ENCODE measurements at regions not wholly inside any gene's neighbourhood (a gene's known extent, or its start where the extent isn't known, plus 50 kb on each side); places are given as distances from the start of the nearest gene placed in this dataset.

DNA sequence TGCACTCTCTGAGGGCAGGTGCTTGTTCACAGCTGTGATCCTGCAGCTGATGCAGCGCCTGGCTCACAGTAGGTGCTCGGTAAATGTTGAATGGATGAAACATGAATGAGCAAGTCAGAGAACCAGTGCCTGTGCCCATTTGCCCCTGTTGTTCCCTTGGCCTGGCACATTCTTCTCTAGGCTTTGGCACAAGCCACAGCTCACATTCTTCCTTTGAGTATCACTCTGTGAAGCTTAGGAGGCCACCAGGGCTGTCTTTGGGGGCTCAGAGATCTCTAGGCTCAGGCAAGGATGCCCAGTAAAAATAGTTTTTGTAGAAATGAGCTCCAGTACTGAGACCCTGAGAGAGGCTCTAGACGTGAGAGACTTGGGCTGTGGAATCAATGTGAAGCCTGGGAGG lies 144.6 kb upstream of the NAV2 start:
- Mint-ChIP-seq H3K4me3 (no peak overlapping the region), H3K9me3 (no peaks in the 10 kb centered on the region), H3K27ac (no peak overlapping the region), H3K4me1 (no peaks in the 10 kb centered on the region), H3K27me3 (peaks cover 12% of the 10 kb centered on the region), H3K36me3 (no peaks in the 10 kb centered on the region)
- no peak for DNase-seq

DNA sequence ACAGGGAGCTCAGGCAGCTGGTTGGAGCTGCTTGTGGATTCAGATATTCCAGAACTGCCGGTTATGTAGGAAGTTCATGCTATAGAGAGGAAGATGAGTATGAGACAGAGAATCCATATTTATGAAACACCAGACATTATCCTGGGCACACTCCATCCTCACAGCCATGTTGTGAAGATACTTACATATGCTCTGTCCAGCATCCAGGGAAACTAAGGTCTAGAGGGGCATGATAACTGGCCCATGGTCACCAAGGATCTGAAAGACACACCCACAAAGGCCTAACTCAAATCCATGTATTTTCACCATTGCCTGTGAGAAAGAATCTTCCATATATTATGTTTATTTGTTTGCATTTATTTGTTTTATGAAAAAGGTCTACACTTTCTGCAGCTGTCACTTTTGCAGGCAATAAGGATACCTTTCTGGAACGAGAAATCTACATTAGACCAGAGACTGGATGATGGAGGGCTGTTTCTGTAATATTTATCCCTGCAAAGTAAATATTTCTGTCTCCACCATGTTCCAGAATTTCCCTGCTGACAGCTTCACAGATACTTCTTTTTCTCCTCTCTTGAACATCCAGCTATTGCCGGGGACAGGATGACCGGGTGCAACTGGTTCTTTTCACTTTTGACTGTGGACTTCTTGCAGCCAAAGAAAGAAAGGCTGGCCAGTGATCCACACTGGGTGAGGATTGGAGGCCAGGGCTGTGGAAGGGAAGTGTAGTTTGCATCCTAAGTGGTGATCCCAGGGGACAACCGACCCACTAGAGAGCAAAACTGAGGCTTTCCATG lies 145.9 kb upstream of the NAV2 start:
- Mint-ChIP-seq H3K36me3 (no peaks in the 10 kb centered on the region), H3K27me3 (peaks cover 12% of the 10 kb centered on the region), H3K4me1 (no peaks in the 10 kb centered on the region), H3K4me3 (no peak overlapping the region), H3K9me3 (no peaks in the 10 kb centered on the region), H3K27ac (no peak overlapping the region)
- DNase-seq, result no peak

DNA sequence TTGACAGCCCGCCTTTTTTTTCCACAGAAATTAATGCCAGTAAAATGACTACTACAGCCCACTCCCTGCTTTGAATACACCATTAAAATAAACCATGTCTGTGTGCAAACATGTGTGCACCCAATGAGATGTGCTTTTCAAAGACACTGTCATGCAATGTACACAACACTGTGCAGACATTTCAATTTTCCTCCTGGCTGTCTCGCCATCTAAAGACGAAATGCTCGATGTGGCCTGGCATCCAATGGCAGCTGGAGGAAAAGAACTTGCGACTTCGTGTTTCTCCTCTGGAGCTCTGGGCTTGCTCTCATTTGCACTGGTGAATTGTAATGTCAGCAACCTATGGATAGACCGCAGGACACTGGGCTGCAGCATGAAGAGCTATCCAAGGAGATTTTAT lies 147.0 kb upstream of the NAV2 start:
- DNase-seq, result no peak
- Mint-ChIP-seq H3K4me1 (no peaks in the 10 kb centered on the region), H3K27ac (no peak overlapping the region), H3K36me3 (no peaks in the 10 kb centered on the region), H3K9me3 (no peaks in the 10 kb centered on the region), H3K27me3 (peaks cover 8% of the 10 kb centered on the region), H3K4me3 (no peak overlapping the region)

DNA sequence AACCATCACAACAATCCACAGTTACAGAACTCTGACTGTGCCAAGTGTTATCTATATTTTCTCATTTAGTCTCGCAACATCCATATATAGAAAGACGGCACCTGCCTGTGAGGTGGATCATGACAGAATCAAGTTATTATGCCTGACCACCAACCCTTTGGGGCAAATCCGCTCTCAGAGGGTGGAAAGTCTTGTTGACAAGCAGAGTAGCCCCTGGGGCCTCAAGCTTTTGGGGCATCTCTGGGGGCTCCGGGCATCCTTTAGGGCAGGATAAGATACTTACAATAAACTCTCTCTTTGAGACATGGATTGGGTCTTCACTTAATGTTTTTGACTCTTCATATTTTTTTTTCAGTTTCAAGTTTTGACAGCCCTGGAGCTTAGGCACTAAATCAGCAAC lies 150.5 kb upstream of the NAV2 start:
- DNase-seq, result no peak
- peaks cover 2% of the 10 kb centered on the region for H3K4me1 Mint-ChIP-seq
- H3K4me3 Mint-ChIP-seq, result no peak overlapping the region
- H3K9me3 Mint-ChIP-seq, result no peaks in the 10 kb centered on the region
- no peaks in the 10 kb centered on the region for H3K36me3 Mint-ChIP-seq
- H3K27me3 Mint-ChIP-seq, result peaks cover 24% of the 10 kb centered on the region
- H3K27ac Mint-ChIP-seq, result no peak overlapping the region

DNA sequence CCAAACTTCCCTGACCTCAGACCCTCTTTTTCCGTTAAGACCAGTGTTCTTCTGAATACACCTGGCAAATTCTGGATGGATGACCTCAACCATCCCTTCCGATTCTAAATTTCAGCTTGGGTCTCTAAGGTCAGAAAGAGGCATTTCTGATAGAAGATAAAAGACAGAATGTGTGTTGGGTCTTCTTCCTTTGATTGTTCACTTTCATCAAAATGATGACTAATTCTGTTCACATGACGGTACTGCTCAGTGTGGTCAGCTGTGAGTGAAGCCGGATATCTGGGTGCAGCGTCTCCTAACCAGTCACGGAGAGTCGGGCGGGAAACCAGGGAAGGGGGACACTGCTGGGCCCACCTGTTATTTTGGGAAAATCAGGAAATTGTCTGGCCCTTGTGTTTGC lies 151.6 kb upstream of the NAV2 start:
- H3K36me3 Mint-ChIP-seq, result no peaks in the 10 kb centered on the region
- DNase-seq, result no peak

DNA sequence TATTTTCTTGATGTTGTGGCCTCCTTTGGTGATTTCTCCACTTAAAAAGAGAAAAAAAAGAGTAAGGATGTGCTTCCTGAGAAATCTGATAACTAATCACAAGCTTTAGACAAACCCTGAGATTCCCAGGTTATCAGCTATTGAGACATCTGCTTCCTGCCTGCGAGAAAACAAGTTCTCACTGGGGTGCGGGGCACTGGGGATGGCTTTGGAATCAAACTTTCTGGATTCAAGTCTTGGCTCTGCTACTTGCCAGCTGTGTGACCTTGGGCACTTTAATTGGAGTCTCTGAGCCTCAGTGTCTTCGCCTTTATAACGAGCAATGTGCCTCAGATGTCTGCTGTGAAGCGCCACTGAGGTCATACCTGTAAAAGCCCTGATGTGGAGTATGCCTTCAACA lies 152.5 kb upstream of the NAV2 start:
- Mint-ChIP-seq H3K27ac (no peak overlapping the region), H3K4me1 (peaks cover 2% of the 10 kb centered on the region), H3K9me3 (no peaks in the 10 kb centered on the region), H3K27me3 (peaks cover 26% of the 10 kb centered on the region), H3K36me3 (no peaks in the 10 kb centered on the region), H3K4me3 (no peak overlapping the region)
- DNase-seq, result no peak

More for the DNA sequence above, 151.6 kb upstream of the NAV2 start:
- H3K4me1 Mint-ChIP-seq, result peaks cover 2% of the 10 kb centered on the region
- peaks cover 23% of the 10 kb centered on the region for H3K27me3 Mint-ChIP-seq
- H3K27ac Mint-ChIP-seq, result no peak overlapping the region
- no peaks in the 10 kb centered on the region for H3K9me3 Mint-ChIP-seq
- H3K4me3 Mint-ChIP-seq, result no peak overlapping the region

DNA sequence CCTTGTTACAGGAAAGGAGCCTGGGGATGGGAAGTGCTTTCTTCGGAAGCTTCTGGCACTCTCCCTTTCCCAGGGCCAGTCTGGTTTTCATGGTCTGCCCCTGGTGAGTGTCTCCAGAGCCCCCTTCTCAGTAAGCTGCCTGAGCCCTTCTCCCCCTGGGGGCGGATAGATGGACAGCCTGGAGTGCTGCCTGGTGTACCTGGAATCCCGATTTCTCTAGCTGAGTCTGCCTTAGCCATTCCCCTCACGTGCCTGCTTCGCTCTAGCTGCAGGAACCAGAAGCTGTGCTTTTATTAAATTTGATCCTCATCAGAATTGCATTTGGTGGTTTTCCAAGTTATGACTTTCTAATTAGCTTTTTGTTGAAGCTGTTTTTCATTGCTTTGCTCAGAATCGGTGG lies 152.9 kb upstream of the NAV2 start:
- no peaks in the 10 kb centered on the region for H3K36me3 Mint-ChIP-seq
- H3K4me1 Mint-ChIP-seq, result peaks cover 2% of the 10 kb centered on the region
- H3K27me3 Mint-ChIP-seq, result peaks cover 26% of the 10 kb centered on the region
- H3K9me3 Mint-ChIP-seq, result no peaks in the 10 kb centered on the region
- H3K4me3 Mint-ChIP-seq, result no peak overlapping the region
- no peak overlapping the region for H3K27ac Mint-ChIP-seq
- DNase-seq, result no peak

DNA sequence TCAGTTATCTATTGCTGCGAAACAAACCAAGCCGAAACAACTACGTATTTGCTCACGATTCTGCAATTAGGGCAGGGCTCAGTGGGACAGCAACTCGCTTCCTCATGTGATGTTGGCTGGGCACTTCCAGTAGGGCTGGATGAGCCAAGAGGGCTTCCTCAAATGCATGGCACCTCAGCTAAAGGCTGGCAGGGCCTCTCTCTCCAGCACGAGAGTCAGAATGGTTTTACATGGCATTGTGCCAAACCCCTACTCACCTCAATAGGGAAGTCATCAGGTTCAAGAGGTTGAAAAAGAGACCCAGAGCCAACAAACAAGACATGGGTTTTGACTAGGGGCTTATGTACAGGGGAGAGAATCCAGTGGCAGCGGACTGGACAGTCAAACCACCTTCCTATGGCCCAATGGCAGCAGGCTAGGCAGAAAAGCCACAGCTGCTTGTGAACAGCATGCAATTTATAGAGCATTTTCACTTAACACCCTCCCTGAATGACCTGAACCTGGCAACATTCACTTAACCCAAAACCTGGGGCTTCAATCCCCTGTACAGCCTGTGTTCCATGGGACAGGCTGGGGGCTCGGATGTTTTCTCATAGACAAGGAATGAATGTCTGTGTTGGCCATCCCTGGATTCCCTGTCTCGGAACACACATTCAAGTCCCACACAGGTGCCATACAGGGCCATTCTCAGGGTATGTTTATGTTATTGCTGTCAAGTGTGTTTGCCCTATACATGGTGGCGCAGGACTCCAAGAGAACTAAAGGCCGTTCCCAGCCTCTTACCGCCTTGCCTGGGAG lies 154.2 kb upstream of the NAV2 start:
- H3K4me3 Mint-ChIP-seq, result no peak overlapping the region
- H3K27me3 Mint-ChIP-seq, result peaks cover 21% of the 10 kb centered on the region
- no peaks in the 10 kb centered on the region for H3K36me3 Mint-ChIP-seq
- DNase-seq, result no peak
- peaks cover 2% of the 10 kb centered on the region for H3K4me1 Mint-ChIP-seq
- H3K9me3 Mint-ChIP-seq, result no peaks in the 10 kb centered on the region
- no peak overlapping the region for H3K27ac Mint-ChIP-seq

DNA sequence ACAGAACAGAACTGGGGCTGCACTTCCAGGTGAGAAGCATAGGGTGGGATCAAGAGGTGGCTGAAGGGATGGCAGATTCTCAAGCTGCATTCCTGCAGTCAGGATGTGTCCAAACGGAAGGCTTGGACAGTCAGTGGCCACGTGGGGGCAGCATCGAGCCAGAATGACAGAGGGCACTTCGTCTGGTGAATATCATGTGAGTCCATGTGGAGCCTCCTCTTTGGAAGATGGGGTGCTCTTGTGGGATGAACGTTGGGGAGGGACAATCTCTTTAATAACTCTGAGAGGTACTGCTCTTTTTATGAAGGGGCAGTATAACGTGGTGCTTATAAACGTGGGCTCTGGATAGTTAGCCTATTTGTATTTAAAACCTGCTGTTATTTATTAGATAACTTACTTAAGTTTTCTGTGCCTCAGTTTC lies 154.9 kb upstream of the NAV2 start:
- H3K36me3 Mint-ChIP-seq, result no peaks in the 10 kb centered on the region
- no peaks in the 10 kb centered on the region for H3K9me3 Mint-ChIP-seq
- peaks cover 2% of the 10 kb centered on the region for H3K4me1 Mint-ChIP-seq
- no peak overlapping the region for H3K27ac Mint-ChIP-seq
- H3K27me3 Mint-ChIP-seq, result peaks cover 21% of the 10 kb centered on the region
- no peak overlapping the region for H3K4me3 Mint-ChIP-seq
- DNase-seq, result peak; percentile 57

DNA sequence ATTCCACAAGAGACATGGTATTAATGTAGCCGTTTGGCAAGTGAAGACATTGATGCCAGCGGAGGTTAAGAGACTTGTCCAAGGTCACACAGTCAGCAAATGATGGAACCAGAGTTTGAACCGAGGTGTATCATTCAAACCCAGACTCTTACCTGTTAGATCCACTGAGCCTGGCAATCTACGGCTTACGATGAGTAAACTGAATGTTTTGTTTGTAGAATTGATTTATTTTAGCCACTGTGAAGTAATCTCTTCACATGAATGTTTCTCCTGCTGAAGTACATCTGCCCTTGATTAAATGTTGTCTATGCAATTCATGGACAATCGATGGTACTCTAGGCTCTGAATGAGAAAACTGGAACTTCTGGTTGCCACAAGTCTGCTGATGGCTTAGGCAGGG lies 155.5 kb upstream of the NAV2 start:
- no peak overlapping the region for H3K4me3 Mint-ChIP-seq
- H3K36me3 Mint-ChIP-seq, result no peaks in the 10 kb centered on the region
- H3K27me3 Mint-ChIP-seq, result peaks cover 21% of the 10 kb centered on the region
- no peak for DNase-seq
- no peak overlapping the region for H3K27ac Mint-ChIP-seq
- peaks cover 2% of the 10 kb centered on the region for H3K4me1 Mint-ChIP-seq
- H3K9me3 Mint-ChIP-seq, result no peaks in the 10 kb centered on the region

DNA sequence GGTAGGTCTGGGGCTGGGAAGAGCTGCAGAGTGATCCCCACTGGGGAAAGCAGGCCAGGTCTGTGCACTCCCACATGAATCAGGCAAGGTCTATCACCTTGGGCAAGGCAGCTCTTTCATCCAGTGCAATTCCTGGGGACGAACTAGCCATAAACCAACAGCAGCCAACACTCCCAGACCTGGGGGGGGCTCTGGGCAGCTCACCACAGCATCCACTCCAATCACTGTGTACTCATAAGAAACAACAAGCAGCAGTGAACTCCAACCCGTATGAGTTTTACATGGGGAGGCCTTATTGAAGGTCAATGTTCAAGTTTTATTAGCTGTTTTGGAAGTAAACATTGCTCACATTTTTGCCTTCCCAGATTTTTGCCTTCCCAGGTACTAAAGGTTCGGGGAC lies 157.4 kb upstream of the NAV2 start:
- H3K36me3 Mint-ChIP-seq, result no peaks in the 10 kb centered on the region
- peaks cover 2% of the 10 kb centered on the region for H3K4me1 Mint-ChIP-seq
- no peak overlapping the region for H3K27ac Mint-ChIP-seq
- no peaks in the 10 kb centered on the region for H3K9me3 Mint-ChIP-seq
- no peak for DNase-seq
- no peak overlapping the region for H3K4me3 Mint-ChIP-seq
- H3K27me3 Mint-ChIP-seq, result peaks cover 24% of the 10 kb centered on the region

DNA sequence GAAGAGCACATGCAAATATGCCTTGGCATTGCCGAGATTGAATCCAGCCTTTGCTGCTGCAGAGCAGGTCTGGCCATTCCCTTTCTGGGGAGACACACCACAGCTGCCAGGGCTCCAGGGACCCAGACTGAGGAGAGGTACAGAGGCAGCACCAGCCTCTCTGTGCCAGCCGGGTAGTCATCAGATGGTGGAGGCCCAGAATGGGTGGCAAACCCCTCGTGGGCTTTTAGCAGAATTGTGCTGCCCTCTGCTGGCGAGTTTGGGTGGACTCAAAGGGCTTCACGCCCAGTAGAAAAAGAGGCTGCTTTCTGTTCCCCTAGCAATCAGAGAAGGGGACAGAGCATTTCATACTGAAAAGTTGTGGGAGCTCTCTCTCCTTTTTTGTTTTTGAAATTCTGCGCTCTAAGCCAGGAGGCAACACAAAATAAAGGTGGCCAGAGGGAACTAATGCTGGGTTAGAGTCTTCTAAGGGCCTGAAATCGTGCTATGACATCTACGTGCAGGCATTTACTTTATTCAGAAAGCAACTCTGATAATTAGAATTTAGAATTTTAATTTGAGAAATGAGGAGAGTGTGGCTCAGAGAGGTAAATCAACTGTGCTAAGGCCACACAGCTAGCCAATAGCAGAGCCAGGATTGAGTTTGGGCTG lies 158.8 kb upstream of the NAV2 start:
- DNase-seq, result peak; percentile 62
- peaks cover 15% of the 10 kb centered on the region for H3K27me3 Mint-ChIP-seq
- no peak overlapping the region for H3K27ac Mint-ChIP-seq
- H3K9me3 Mint-ChIP-seq, result no peaks in the 10 kb centered on the region
- H3K4me1 Mint-ChIP-seq, result peaks cover 2% of the 10 kb centered on the region
- H3K4me3 Mint-ChIP-seq, result no peak overlapping the region
- H3K36me3 Mint-ChIP-seq, result no peaks in the 10 kb centered on the region

DNA sequence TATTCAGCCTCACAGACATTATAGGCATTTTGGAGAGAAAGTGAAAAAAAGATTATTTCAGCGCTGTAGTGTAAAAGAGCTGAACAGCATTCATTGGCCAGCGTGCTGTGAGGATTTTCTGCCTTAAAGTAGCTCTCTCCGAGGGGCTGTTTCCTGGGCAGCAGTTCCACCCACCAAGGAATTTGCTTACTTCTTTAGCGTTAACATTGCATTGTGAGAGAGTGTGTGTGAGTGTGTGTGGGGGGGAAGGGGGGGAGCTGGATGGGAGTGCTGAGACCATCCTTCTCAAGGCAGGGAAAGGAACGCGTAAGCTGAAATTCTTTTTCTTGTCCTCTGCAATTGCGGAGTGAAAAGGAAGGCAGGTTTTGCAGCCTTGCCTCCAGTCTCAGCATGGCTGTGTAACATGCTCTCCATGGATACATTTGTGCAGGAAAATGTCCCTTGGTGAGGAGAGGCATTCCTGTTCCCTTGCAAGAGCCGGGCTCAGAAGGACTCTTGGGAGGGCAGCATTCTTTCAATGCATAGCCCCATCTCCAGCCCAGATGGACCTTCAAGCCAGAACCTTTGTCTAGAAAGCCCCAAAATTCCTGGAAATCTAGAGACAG lies 159.9 kb upstream of the NAV2 start:
- H3K27ac Mint-ChIP-seq, result no peak overlapping the region
- no peak overlapping the region for H3K4me3 Mint-ChIP-seq
- no peaks in the 10 kb centered on the region for H3K36me3 Mint-ChIP-seq
- DNase-seq, result no peak
- H3K27me3 Mint-ChIP-seq, result peaks cover 14% of the 10 kb centered on the region
- H3K4me1 Mint-ChIP-seq, result peaks cover under 1% of the 10 kb centered on the region
- H3K9me3 Mint-ChIP-seq, result no peaks in the 10 kb centered on the region

DNA sequence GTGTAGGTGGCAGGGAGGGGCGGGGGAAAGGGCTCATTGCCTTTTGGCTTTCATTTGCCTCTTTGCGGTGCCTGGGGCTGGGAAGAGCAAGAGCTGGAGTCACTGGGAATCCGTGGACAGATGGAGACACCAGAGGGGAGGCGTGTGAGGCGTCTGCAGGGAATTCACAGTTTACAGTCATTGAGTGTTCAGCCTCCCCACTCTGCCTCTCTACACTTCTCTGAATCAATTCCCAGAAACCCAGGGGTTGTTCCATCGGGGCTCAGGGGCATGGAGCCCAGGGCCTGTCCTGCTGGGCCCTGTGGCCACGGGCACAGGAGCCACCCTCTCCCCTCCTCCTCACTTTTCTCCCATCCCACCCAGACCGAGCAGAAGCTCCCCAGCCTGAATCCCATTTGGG lies 160.5 kb upstream of the NAV2 start:
- H3K27ac Mint-ChIP-seq, result no peak overlapping the region
- no peak overlapping the region for H3K4me3 Mint-ChIP-seq
- H3K27me3 Mint-ChIP-seq, result peaks cover 8% of the 10 kb centered on the region
- DNase-seq, result no peak
- H3K4me1 Mint-ChIP-seq, result no peaks in the 10 kb centered on the region
- H3K9me3 Mint-ChIP-seq, result no peaks in the 10 kb centered on the region
- no peaks in the 10 kb centered on the region for H3K36me3 Mint-ChIP-seq

DNA sequence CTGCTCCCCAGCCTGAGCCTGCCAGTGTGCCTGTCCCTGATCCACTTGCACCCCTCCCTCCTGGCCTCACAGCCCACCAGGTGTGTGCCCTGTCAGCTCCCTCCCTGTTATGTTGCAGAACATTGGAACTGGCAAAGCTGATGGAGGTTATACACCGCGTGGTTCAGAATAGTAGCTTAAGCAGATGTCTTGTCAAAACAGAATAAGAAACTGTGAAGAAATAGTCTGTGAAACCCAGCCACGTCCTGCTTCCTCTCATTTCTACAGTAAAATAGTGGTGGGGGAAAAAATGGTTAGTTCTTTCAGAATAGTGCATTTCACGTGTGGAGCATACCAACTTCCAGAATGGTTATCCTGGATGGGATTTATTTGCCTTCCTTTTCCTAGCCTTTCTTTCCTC lies 161.2 kb upstream of the NAV2 start:
- H3K36me3 Mint-ChIP-seq, result no peaks in the 10 kb centered on the region
- H3K27me3 Mint-ChIP-seq, result peaks cover 8% of the 10 kb centered on the region
- H3K4me1 Mint-ChIP-seq, result no peaks in the 10 kb centered on the region
- no peak overlapping the region for H3K27ac Mint-ChIP-seq
- DNase-seq, result no peak
- no peaks in the 10 kb centered on the region for H3K9me3 Mint-ChIP-seq
- no peak overlapping the region for H3K4me3 Mint-ChIP-seq
